Gastrocnemius medialis (tissue), 4 donors: ENCODE measurements at regions not wholly inside any gene's neighbourhood (a gene's known extent, or its start where the extent isn't known, plus 50 kb on each side); places are given as distances from the start of the nearest gene placed in this dataset.

Experiments used
- CTCF ChIP-seq, 5 experiments: fragments of 450-650 bp in 3 of 5; fragments of 200-600 bp in 2 of 5; sonication (generic) in 2 of 5; IDR thresholded peaks in 4 of 5; conservative IDR thresholded peaks in 1 of 5; 1 replicate in 4 of 5; 2 replicates in 1 of 5; pipeline ENCODE4 v1.5.1; 2016 to 2019; ENCODE audit warnings: antibody characterized with exemption in 5 of 5, mild to moderate bottlenecking in 3 of 5, moderate library complexity in 3 of 5
- POLR2A ChIP-seq, 2 donors: fragments of 450-650 bp; IDR thresholded peaks; one replicate each; pipeline ENCODE4 v1.6.1; 2017; ENCODE audit warnings: antibody characterized with exemption in 2 of 2, mild to moderate bottlenecking in 2 of 2, moderate library complexity in 2 of 2

GRCh38 chr14:80037349-80037748, 174.0 kb downstream of the DIO2 start:
- TF ChIP-seq CTCF (IDR thresholded peaks at IDR 0.05 in 4 of 5, conservative IDR thresholded peaks at IDR 0.05 in 1 of 5) (no peak), POLR2A (IDR thresholded peaks at IDR 0.05) (no peak)
